ENCODE measurements at regions not wholly inside any gene's neighbourhood (a gene's known extent, or its start where the extent isn't known, plus 50 kb on each side); places are given as distances from the start of the nearest gene placed in this dataset.
A peak's percentile ranks its signal among the peaks of the same experiment; 100 is the strongest.

- no peak overlapping the region for H3K27ac ChIP-seq (ENCODE audit: low read depth, low read length)
- H3K9ac ChIP-seq (ENCODE audit: low read length): no peak overlapping the region
- no peaks in the 10 kb centered on the region for H3K79me1 ChIP-seq (ENCODE audit: low read length)
- no CpG with 5 or more reads among the region's 3 CpGs for WGBS (ENCODE audit: extremely low coverage, insufficient coverage, low lambda C conversion rate)
- DNase-seq: no peak
- H3K4me1 ChIP-seq (ENCODE audit: control insufficient read depth, low read depth, low read length): no peaks in the 10 kb centered on the region
- H3K36me3 ChIP-seq (ENCODE audit: control insufficient read depth, insufficient read depth, low read length): no peaks in the 10 kb centered on the region
- H3K4me3 ChIP-seq (ENCODE audit: low read length): no peak overlapping the region
- no peak overlapping the region for H4K5ac ChIP-seq (ENCODE audit: low read length)
- no peak overlapping the region for H2BK5ac ChIP-seq (ENCODE audit: low read length)
- no peak overlapping the region for H3K4ac ChIP-seq (ENCODE audit: low read depth, low read length)
- no peak overlapping the region for H3K56ac ChIP-seq (ENCODE audit: low read length)
- no peaks in the 10 kb centered on the region for H3K27me3 ChIP-seq (ENCODE audit: insufficient read depth, low read length, poor library complexity)
- no peak overlapping the region for H2BK120ac ChIP-seq (ENCODE audit: low read depth, low read length)
- no peaks in the 10 kb centered on the region for H3K79me2 ChIP-seq (ENCODE audit: control insufficient read depth, insufficient read depth, low read length)
- H3K4me2 ChIP-seq (ENCODE audit: low read length): no peak overlapping the region
- H2BK15ac ChIP-seq (replicated peaks; ENCODE audit: low read depth): no peak overlapping the region
- H2AK5ac ChIP-seq (ENCODE audit: low read length): no peak overlapping the region
- H4K8ac ChIP-seq (ENCODE audit: low read depth, low read length): no peak overlapping the region
- H3K18ac ChIP-seq (ENCODE audit: low read length): no peak overlapping the region
- H3K23ac ChIP-seq (ENCODE audit: low read length): no peak overlapping the region
Measured at GRCh38 chrX:23483396-23483795, 148.7 kb downstream of the PTCHD1 start.

- Histone ChIP-seq H3K27me3 (ENCODE audit: insufficient read depth, low read length, poor library complexity) (no peaks in the 10 kb centered on the region), H2AK5ac (ENCODE audit: low read length) (no peak overlapping the region), H3K79me2 (ENCODE audit: control insufficient read depth, insufficient read depth, low read length) (no peaks in the 10 kb centered on the region), H4K8ac (ENCODE audit: low read depth, low read length) (no peak overlapping the region), H4K5ac (ENCODE audit: low read length) (no peak overlapping the region), H3K4me2 (ENCODE audit: low read length) (no peak overlapping the region), H3K36me3 (ENCODE audit: control insufficient read depth, insufficient read depth, low read length) (no peaks in the 10 kb centered on the region), H3K9ac (ENCODE audit: low read length) (no peak overlapping the region), H3K56ac (ENCODE audit: low read length) (no peak overlapping the region), H2BK5ac (ENCODE audit: low read length) (no peak overlapping the region), H3K18ac (ENCODE audit: low read length) (no peak overlapping the region), H3K4me1 (ENCODE audit: control insufficient read depth, low read depth, low read length) (no peaks in the 10 kb centered on the region), H3K4me3 (ENCODE audit: low read length) (no peak overlapping the region), H2BK15ac (replicated peaks; ENCODE audit: low read depth) (no peak overlapping the region), H3K4ac (ENCODE audit: low read depth, low read length) (no peak overlapping the region), H3K23ac (ENCODE audit: low read length) (no peak overlapping the region), H3K79me1 (ENCODE audit: low read length) (no peaks in the 10 kb centered on the region), H2BK120ac (ENCODE audit: low read depth, low read length) (no peak overlapping the region), H3K27ac (ENCODE audit: low read depth, low read length) (no peak overlapping the region)
- no CpG with 5 or more reads among the region's 3 CpGs for WGBS (ENCODE audit: extremely low coverage, insufficient coverage, low lambda C conversion rate)
- DNase-seq: peak; percentile 38
Measured at GRCh38 chrX:23493941-23494374, 159.3 kb downstream of the PTCHD1 start.

- no peaks in the 10 kb centered on the region for H3K36me3 ChIP-seq (ENCODE audit: control insufficient read depth, insufficient read depth, low read length)
- no peak overlapping the region for H2BK120ac ChIP-seq (ENCODE audit: low read depth, low read length)
- no peak overlapping the region for H3K4ac ChIP-seq (ENCODE audit: low read depth, low read length)
- no peaks in the 10 kb centered on the region for H3K27me3 ChIP-seq (ENCODE audit: insufficient read depth, low read length, poor library complexity)
- no peak overlapping the region for H4K8ac ChIP-seq (ENCODE audit: low read depth, low read length)
- no peak overlapping the region for H2AK5ac ChIP-seq (ENCODE audit: low read length)
- H3K9ac ChIP-seq (ENCODE audit: low read length): no peak overlapping the region
- no peak overlapping the region for H3K56ac ChIP-seq (ENCODE audit: low read length)
- no peaks in the 10 kb centered on the region for H3K79me2 ChIP-seq (ENCODE audit: control insufficient read depth, insufficient read depth, low read length)
- no peak overlapping the region for H2BK5ac ChIP-seq (ENCODE audit: low read length)
- H3K4me3 ChIP-seq (ENCODE audit: low read length): no peak overlapping the region
- no peak for DNase-seq
- no peak overlapping the region for H3K23ac ChIP-seq (ENCODE audit: low read length)
- H3K18ac ChIP-seq (ENCODE audit: low read length): no peak overlapping the region
- H3K4me2 ChIP-seq (ENCODE audit: low read length): no peak overlapping the region
- no CpG with 5 or more reads among the region's 12 CpGs for WGBS (ENCODE audit: extremely low coverage, insufficient coverage, low lambda C conversion rate)
- no peak overlapping the region for H2BK15ac ChIP-seq (replicated peaks; ENCODE audit: low read depth)
- no peaks in the 10 kb centered on the region for H3K4me1 ChIP-seq (ENCODE audit: control insufficient read depth, low read depth, low read length)
- no peaks in the 10 kb centered on the region for H3K79me1 ChIP-seq (ENCODE audit: low read length)
- H4K5ac ChIP-seq (ENCODE audit: low read length): no peak overlapping the region
- no peak overlapping the region for H3K27ac ChIP-seq (ENCODE audit: low read depth, low read length)
Measured at GRCh38 chrX:23494741-23495140, 160.1 kb downstream of the PTCHD1 start.

- Histone ChIP-seq H2BK5ac (ENCODE audit: low read length) (no peak overlapping the region), H2BK15ac (replicated peaks; ENCODE audit: low read depth) (no peak overlapping the region), H3K4me1 (ENCODE audit: control insufficient read depth, low read depth, low read length) (no peaks in the 10 kb centered on the region), H3K18ac (ENCODE audit: low read length) (no peak overlapping the region), H3K27me3 (ENCODE audit: insufficient read depth, low read length, poor library complexity) (no peaks in the 10 kb centered on the region), H3K79me1 (ENCODE audit: low read length) (no peaks in the 10 kb centered on the region), H3K56ac (ENCODE audit: low read length) (no peak overlapping the region), H3K27ac (ENCODE audit: low read depth, low read length) (no peak overlapping the region), H3K4me2 (ENCODE audit: low read length) (no peak overlapping the region), H3K23ac (ENCODE audit: low read length) (no peak overlapping the region), H3K9ac (ENCODE audit: low read length) (no peak overlapping the region), H3K36me3 (ENCODE audit: control insufficient read depth, insufficient read depth, low read length) (no peaks in the 10 kb centered on the region), H4K8ac (ENCODE audit: low read depth, low read length) (no peak overlapping the region), H3K4me3 (ENCODE audit: low read length) (no peak overlapping the region), H2AK5ac (ENCODE audit: low read length) (no peak overlapping the region), H3K4ac (ENCODE audit: low read depth, low read length) (no peak overlapping the region), H3K79me2 (ENCODE audit: control insufficient read depth, insufficient read depth, low read length) (no peaks in the 10 kb centered on the region), H2BK120ac (ENCODE audit: low read depth, low read length) (no peak overlapping the region), H4K5ac (ENCODE audit: low read length) (no peak overlapping the region)
- no peak for DNase-seq
Measured at GRCh38 chrX:23497919-23498318, 163.3 kb downstream of the PTCHD1 start.

GRCh38 chrX:23501974-23502373 is 165.3 kb upstream of the PRDX4 start:
- no peaks in the 10 kb centered on the region for H3K79me2 ChIP-seq (ENCODE audit: control insufficient read depth, insufficient read depth, low read length)
- H3K18ac ChIP-seq (ENCODE audit: low read length): no peak overlapping the region
- H2AK5ac ChIP-seq (ENCODE audit: low read length): no peak overlapping the region
- no peaks in the 10 kb centered on the region for H3K4me1 ChIP-seq (ENCODE audit: control insufficient read depth, low read depth, low read length)
- no peak overlapping the region for H3K4me3 ChIP-seq (ENCODE audit: low read length)
- no peak overlapping the region for H3K27ac ChIP-seq (ENCODE audit: low read depth, low read length)
- H2BK15ac ChIP-seq (replicated peaks; ENCODE audit: low read depth): no peak overlapping the region
- H2BK5ac ChIP-seq (ENCODE audit: low read length): no peak overlapping the region
- no peak overlapping the region for H4K8ac ChIP-seq (ENCODE audit: low read depth, low read length)
- H3K36me3 ChIP-seq (ENCODE audit: control insufficient read depth, insufficient read depth, low read length): no peaks in the 10 kb centered on the region
- WGBS (ENCODE audit: extremely low coverage, insufficient coverage, low lambda C conversion rate): no CpG with 5 or more reads among the region's 4 CpGs
- H3K23ac ChIP-seq (ENCODE audit: low read length): no peak overlapping the region
- no peak overlapping the region for H3K4ac ChIP-seq (ENCODE audit: low read depth, low read length)
- H3K79me1 ChIP-seq (ENCODE audit: low read length): no peaks in the 10 kb centered on the region
- no peak overlapping the region for H3K4me2 ChIP-seq (ENCODE audit: low read length)
- H3K9ac ChIP-seq (ENCODE audit: low read length): no peak overlapping the region
- no peak overlapping the region for H4K5ac ChIP-seq (ENCODE audit: low read length)
- DNase-seq: no peak
- no peaks in the 10 kb centered on the region for H3K27me3 ChIP-seq (ENCODE audit: insufficient read depth, low read length, poor library complexity)
- H2BK120ac ChIP-seq (ENCODE audit: low read depth, low read length): no peak overlapping the region
- no peak overlapping the region for H3K56ac ChIP-seq (ENCODE audit: low read length)

- no peak overlapping the region for H4K5ac ChIP-seq (ENCODE audit: low read length)
- no peaks in the 10 kb centered on the region for H3K27me3 ChIP-seq (ENCODE audit: insufficient read depth, low read length, poor library complexity)
- no peak overlapping the region for H3K4me2 ChIP-seq (ENCODE audit: low read length)
- H3K36me3 ChIP-seq (ENCODE audit: control insufficient read depth, insufficient read depth, low read length): no peaks in the 10 kb centered on the region
- H3K79me1 ChIP-seq (ENCODE audit: low read length): no peaks in the 10 kb centered on the region
- no peak overlapping the region for H3K18ac ChIP-seq (ENCODE audit: low read length)
- H3K4me1 ChIP-seq (ENCODE audit: control insufficient read depth, low read depth, low read length): no peaks in the 10 kb centered on the region
- H3K4me3 ChIP-seq (ENCODE audit: low read length): no peak overlapping the region
- no peak overlapping the region for H3K56ac ChIP-seq (ENCODE audit: low read length)
- no peak overlapping the region for H2BK15ac ChIP-seq (replicated peaks; ENCODE audit: low read depth)
- no CpG with 5 or more reads among the region's 8 CpGs for WGBS (ENCODE audit: extremely low coverage, insufficient coverage, low lambda C conversion rate)
- H3K27ac ChIP-seq (ENCODE audit: low read depth, low read length): no peak overlapping the region
- DNase-seq: peak; percentile 82
- H2AK5ac ChIP-seq (ENCODE audit: low read length): no peak overlapping the region
- H3K79me2 ChIP-seq (ENCODE audit: control insufficient read depth, insufficient read depth, low read length): no peaks in the 10 kb centered on the region
- H3K23ac ChIP-seq (ENCODE audit: low read length): no peak overlapping the region
- no peak overlapping the region for H3K9ac ChIP-seq (ENCODE audit: low read length)
- no peak overlapping the region for H2BK120ac ChIP-seq (ENCODE audit: low read depth, low read length)
- no peak overlapping the region for H2BK5ac ChIP-seq (ENCODE audit: low read length)
- no peak overlapping the region for H4K8ac ChIP-seq (ENCODE audit: low read depth, low read length)
- H3K4ac ChIP-seq (ENCODE audit: low read depth, low read length): no peak overlapping the region
Measured at GRCh38 chrX:23503835-23504539, 163.3 kb upstream of the PRDX4 start.

Data from mesendoderm (in vitro differentiated cells).